ENCODE measurements at regions not wholly inside any gene's neighbourhood (a gene's known extent, or its start where the extent isn't known, plus 50 kb on each side); places are given as distances from the start of the nearest gene placed in this dataset.

- H3K27me3 ChIP-seq (ENCODE audit: control insufficient read depth in 2 of 2, insufficient read depth in 2 of 2, low read length in 2 of 2) = peaks cover 4 to 5% of the 10 kb centered on the region in 2 donors
- intact Hi-C loops (cut with micrococcal nuclease) = no loop called here
- H2AFZ ChIP-seq (ENCODE audit: insufficient read depth, low read depth, low read length, poor library complexity, severe bottlenecking) = no peak overlapping the region
- H3K9ac ChIP-seq (ENCODE audit: insufficient read depth, low read length, poor library complexity, severe bottlenecking) = no peak overlapping the region
- Mint-ChIP-seq H3K27me3 (ENCODE audit: low read depth in 3 of 3) (peaks cover 6 to 11% (median 7%) of the 10 kb centered on the region in 3 donors), H3K27ac (peak overlapping the region in 6 of 7 donors; percentile 24 to 88 (median 81)), H3K9me3 (peaks cover 0 to 2% (median 0%) of the 10 kb centered on the region in 7 donors), H3K4me3 (peak overlapping the region in 1 of 2 donors; percentile 52), H3K4me1 (peaks cover 26% of the 10 kb centered on the region), H3K36me3 (no peaks in the 10 kb centered on the region)
- peaks cover 27 to 31% of the 10 kb centered on the region in 2 donors for H3K4me1 ChIP-seq (ENCODE audit: control insufficient read depth in 1 of 2, insufficient read depth in 2 of 2, low read length in 2 of 2)
- H3K36me3 ChIP-seq (replicated peaks in 1 of 2; ENCODE audit: control insufficient read depth in 1 of 2, insufficient read depth in 2 of 2, low read length in 2 of 2) = no peaks in the 10 kb centered on the region
- H3K4me2 ChIP-seq (replicated peaks; ENCODE audit: extremely low read depth, low read length, poor library complexity, severe bottlenecking) = peak overlapping the region; percentile 58
- peak in 1 of 3 donors; percentile 14 for DNase-seq
- no peak for TF ChIP-seq CTCF (IDR thresholded peaks at IDR 0.05)
- 33% methylated on average over 3 of the region's 3 CpGs for WGBS (ENCODE audit: insufficient coverage)
- H3K4me3 ChIP-seq (replicated peaks in 1 of 3; ENCODE audit: low read depth in 2 of 3, low read length in 3 of 3) = peak overlapping the region in 1 of 3 experiments; percentile 26
- peak overlapping the region in 1 of 2 donors; percentile 11 for H3K27ac ChIP-seq (ENCODE audit: low read depth in 1 of 2, low read length in 2 of 2)
- H3K79me2 ChIP-seq (ENCODE audit: insufficient read depth, low read length) = no peaks in the 10 kb centered on the region
- H3K9me3 ChIP-seq (replicated peaks in 1 of 2; ENCODE audit: control insufficient read depth in 1 of 2, insufficient read depth in 1 of 2, low read length in 2 of 2) = no peaks in the 10 kb centered on the region
- H4K20me1 ChIP-seq (ENCODE audit: insufficient read depth, low read length) = no peaks in the 10 kb centered on the region
Observed at GRCh38 chr7:49597805-49598204, 175.6 kb upstream of the VWC2 start.

- no peak overlapping the region for H2AFZ ChIP-seq (ENCODE audit: insufficient read depth, low read depth, low read length, poor library complexity, severe bottlenecking)
- WGBS (ENCODE audit: insufficient coverage) = 92% methylated on average over 3 of the region's 5 CpGs
- H3K27ac Mint-ChIP-seq = no peak overlapping the region
Observed at GRCh38 chr7:49611951-49612350, 161.5 kb upstream of the VWC2 start.

More at GRCh38 chr7:49611951-49612350, 161.5 kb upstream of the VWC2 start:
- Histone ChIP-seq H3K9ac (ENCODE audit: insufficient read depth, low read length, poor library complexity, severe bottlenecking) (no peak overlapping the region), H3K4me3 (replicated peaks in 1 of 3; ENCODE audit: low read depth in 2 of 3, low read length in 3 of 3) (no peak overlapping the region), H3K36me3 (replicated peaks in 1 of 2; ENCODE audit: control insufficient read depth in 1 of 2, insufficient read depth in 2 of 2, low read length in 2 of 2) (no peaks in the 10 kb centered on the region), H3K79me2 (ENCODE audit: insufficient read depth, low read length) (no peaks in the 10 kb centered on the region), H3K27me3 (ENCODE audit: control insufficient read depth in 2 of 2, insufficient read depth in 2 of 2, low read length in 2 of 2) (no peaks in the 10 kb centered on the region), H3K27ac (ENCODE audit: low read depth in 1 of 2, low read length in 2 of 2) (no peak overlapping the region), H4K20me1 (ENCODE audit: insufficient read depth, low read length) (no peaks in the 10 kb centered on the region), H3K9me3 (replicated peaks in 1 of 2; ENCODE audit: control insufficient read depth in 1 of 2, insufficient read depth in 1 of 2, low read length in 2 of 2) (no peaks in the 10 kb centered on the region), H3K4me2 (replicated peaks; ENCODE audit: extremely low read depth, low read length, poor library complexity, severe bottlenecking) (no peak overlapping the region), H3K4me1 (ENCODE audit: control insufficient read depth in 1 of 2, insufficient read depth in 2 of 2, low read length in 2 of 2) (no peaks in the 10 kb centered on the region)
- TF ChIP-seq CTCF (IDR thresholded peaks at IDR 0.05) = no peak
- peaks cover 0 to 6% (median 2%) of the 10 kb centered on the region in 3 donors for H3K27me3 Mint-ChIP-seq (ENCODE audit: low read depth in 3 of 3)
- peaks cover 0 to 4% (median 4%) of the 10 kb centered on the region in 7 donors for H3K9me3 Mint-ChIP-seq
- DNase-seq = no peak
- H3K4me3 Mint-ChIP-seq = no peak overlapping the region
- intact Hi-C loops (cut with micrococcal nuclease) = no loop called here
- no peaks in the 10 kb centered on the region for H3K36me3 Mint-ChIP-seq
- no peaks in the 10 kb centered on the region for H3K4me1 Mint-ChIP-seq
